ENCODE measurements at regions not wholly inside any gene's neighbourhood (a gene's known extent, or its start where the extent isn't known, plus 50 kb on each side); places are given as distances from the start of the nearest gene placed in this dataset.

- no CpG with 5 or more reads among the region's 3 CpGs for WGBS, 2 experiments (ENCODE audit: extremely low coverage in 2 of 2, insufficient read length in 1 of 2)
- dilution Hi-C loops (cut with HindIII; ENCODE audit: low sequenced_read_pairs, unreplicated experiment) (no loop called here), intact Hi-C loops (cut with micrococcal nuclease) (no loop called here), in situ Hi-C loops (cut with MboI; ENCODE audit: low sequenced_read_pairs) (no loop called here)
- Histone ChIP-seq H2AFZ (replicated peaks; ENCODE audit: low read length, poor library complexity) (no peak overlapping the region), H3K56ac (ENCODE audit: extremely low read depth, insufficient read depth, low read length) (no peak overlapping the region), H2AK9ac (replicated peaks; ENCODE audit: low read depth, low read length, poor library complexity) (no peak overlapping the region), H3K9ac (ENCODE audit: low read depth, low read length) (no peak overlapping the region), H4K5ac (ENCODE audit: low read depth, low read length) (no peak overlapping the region), H4K20me1 (ENCODE audit: insufficient read depth, low read length) (no peaks in the 10 kb centered on the region), H3K18ac (ENCODE audit: low read depth, low read length) (no peak overlapping the region), H3K79me1 (ENCODE audit: low read depth in 1 of 2, low read length in 2 of 2) (no peaks in the 10 kb centered on the region), H3K36me3 (ENCODE audit: control insufficient read depth, insufficient read depth, low read length) (no peaks in the 10 kb centered on the region), H3K14ac (replicated peaks; ENCODE audit: low read depth, low read length) (no peak overlapping the region), H2BK120ac (ENCODE audit: low read depth, low read length) (no peak overlapping the region), H3K4me1 (ENCODE audit: control insufficient read depth, insufficient read depth, low read length) (no peaks in the 10 kb centered on the region), H3K9me3 (ENCODE audit: control insufficient read depth, insufficient read depth, low read length) (no peaks in the 10 kb centered on the region), H2BK5ac (ENCODE audit: low read depth, low read length, poor library complexity, severe bottlenecking) (no peak overlapping the region), H3K4me2 (ENCODE audit: low read depth, low read length) (no peak overlapping the region), H3K27ac (ENCODE audit: insufficient read depth, low read length) (no peak overlapping the region), H2BK15ac (ENCODE audit: low read depth, low read length) (no peak overlapping the region), H4K91ac (ENCODE audit: insufficient read depth, low read depth, low read length) (no peak overlapping the region), H3K27me3 (ENCODE audit: control insufficient read depth, insufficient read depth, low read length) (no peaks in the 10 kb centered on the region), H3K4ac (ENCODE audit: low read depth, low read length) (no peak overlapping the region), H3K4me3 (ENCODE audit: insufficient read depth, low read depth, low read length) (no peak overlapping the region), H3K9me1 (ENCODE audit: insufficient read depth, low read length) (no peaks in the 10 kb centered on the region), H4K8ac (ENCODE audit: low read depth in 2 of 2, low read length in 2 of 2) (no peak overlapping the region), H3K23ac (ENCODE audit: low read depth, low read length) (no peak overlapping the region), H2BK20ac (ENCODE audit: low read depth, low read length) (no peak overlapping the region), H2AK5ac (ENCODE audit: low read depth, low read length) (no peak overlapping the region)
- no TSS peak for BruUV-seq (replicated peaks)
- CTCF ChIA-PET = no interaction called here
- POLR2A ChIA-PET (ENCODE audit: unreplicated experiment) = no interaction called here
- DNase-seq (no peak), ATAC-seq (ENCODE audit: low read depth) (no peak)
- TF ChIP-seq MAZ (IDR thresholded peaks at IDR 0.05; ENCODE audit: borderline replicate concordance, low read depth, low read length) (no peak), USF2 (IDR thresholded peaks at IDR 0.05; ENCODE audit: low read depth, low read length) (no peak), RAD21 (IDR thresholded peaks at IDR 0.05; ENCODE audit: low read length) (no peak), CHD1 (IDR thresholded peaks at IDR 0.05; ENCODE audit: low read depth, low read length) (no peak), FOS (IDR thresholded peaks at IDR 0.05; ENCODE audit: low read depth, low read length) (no peak), RCOR1 (IDR thresholded peaks at IDR 0.05; ENCODE audit: insufficient replicate concordance, low read length) (no peak), MAFK (IDR thresholded peaks at IDR 0.05; ENCODE audit: low read depth, low read length) (no peak), CTCF (conservative IDR thresholded peaks at IDR 0.05; ENCODE audit: low read depth, low read length) (no peak), CEBPB (IDR thresholded peaks at IDR 0.05; ENCODE audit: low read depth, low read length) (no peak), NFE2L2 (IDR thresholded peaks at IDR 0.05; ENCODE audit: low read depth, low read length) (no peak), POLR2A (IDR thresholded peaks at IDR 0.05; ENCODE audit: low read depth, low read length) (no peak), MXI1 (IDR thresholded peaks at IDR 0.05; ENCODE audit: borderline replicate concordance, low read depth, low read length) (no peak), ELK1 (IDR thresholded peaks at IDR 0.05; ENCODE audit: borderline replicate concordance, low read depth, low read length) (no peak), SMC3 (IDR thresholded peaks at IDR 0.05; ENCODE audit: low read depth, low read length) (no peak)
Measured at GRCh38 chr17:33377837-33378595, 84.9 kb upstream of the ASIC2 start.

Measured in IMR-90 (cell line).